GM12878 (cell line): ENCODE measurements at regions not wholly inside any gene's neighbourhood (a gene's known extent, or its start where the extent isn't known, plus 50 kb on each side); places are given as distances from the start of the nearest gene placed in this dataset.

Experiments used
- ATAC-seq: fragments of 200-7000 bp; cut with Tn5 transposase; 3 replicates; pipeline ENCODE4 v1.9.1; 2020; ENCODE audit warnings: mild to moderate bottlenecking, moderate library complexity
- BruUV-seq: library from RNA; stranded (reverse); fragments of 400-500 nt; replicated peaks from 2 replicates; lab custom pipeline; 2021; lab: Mats Ljungman, UMichigan
- CTCF ChIA-PET: fragments of 300-600 bp; sonication (Branson Sonifier 250); formaldehyde crosslinking; extraction: SDS; loops from one replicate; lab custom pipeline; 2021; ENCODE audit warnings: inconsistent platforms; lab: Yijun Ruan, JAX
- POLR2A ChIA-PET: fragments of 350-600 bp; formaldehyde crosslinking; extraction: SDS; loops from one replicate; lab custom pipeline; 2021; ENCODE audit warnings: inconsistent platforms; lab: Charles Lee
- RAD21 ChIA-PET: fragments of 300-600 bp; sonication (Branson Sonifier 250); formaldehyde crosslinking; loops from one replicate; lab custom pipeline; 2023; ENCODE audit warnings: antibody characterized with exemption; ENCODE audit not compliant: unreplicated experiment; lab: Charles Lee
- SMC1A ChIA-PET: fragments of 300-600 bp; sonication (Branson Sonifier 250); formaldehyde crosslinking; loops from one replicate; lab custom pipeline; 2023; ENCODE audit not compliant: unreplicated experiment, uncharacterized antibody; lab: Charles Lee
- DNase-seq: peaks from one replicate; pipeline ENCODE4 v3.0.0-alpha.2; 2011; ENCODE audit warnings: low read depth, low spot score
- FAIRE-seq: peaks from 3 replicates; lab custom pipeline; 2011; peaks lifted over from hg19 to GRCh38; lab: Jason Lieb, UNC
- H2AFZ ChIP-seq: 2 replicates; pipeline ENCODE4 v1.6.0; 2011; ENCODE audit warnings: low read depth, low read length, control low read depth; ENCODE audit not compliant: control insufficient read depth
- H3K27ac ChIP-seq: 2 replicates; pipeline ENCODE4 v1.5.1; 2011; ENCODE audit warnings: control low read depth; ENCODE audit not compliant: control insufficient read depth, insufficient read depth
- H3K27me3 ChIP-seq, 2 experiments: replicated peaks in 1 of 2; 2 replicates each; pipeline versions ENCODE4 v1.6.0 to v1.6.1; 2011; ENCODE audit warnings: low read length in 1 of 2; ENCODE audit not compliant: control insufficient read depth in 2 of 2, insufficient read depth in 2 of 2
- H3K36me3 ChIP-seq, 2 experiments: 2 replicates each; pipeline ENCODE4 v1.5.1; 2011; ENCODE audit warnings: low read length in 1 of 2; ENCODE audit not compliant: control insufficient read depth in 2 of 2, insufficient read depth in 2 of 2
- H3K4me1 ChIP-seq: 2 replicates; pipeline ENCODE4 v1.6.1; 2011; ENCODE audit warnings: mild to moderate bottlenecking, low read length, moderate library complexity, mixed read lengths; ENCODE audit not compliant: control insufficient read depth, insufficient read depth
- H3K4me2 ChIP-seq: 2 replicates; pipeline ENCODE4 v1.6.0; 2011; ENCODE audit warnings: control low read depth; ENCODE audit not compliant: control insufficient read depth, insufficient read depth
- H3K4me3 ChIP-seq: fragments of 200-600 bp; sonication (generic); 2 replicates; pipeline ENCODE4 v1.5.1; 2016
- H3K79me2 ChIP-seq: 2 replicates; pipeline ENCODE4 v1.6.0; 2011; ENCODE audit warnings: low read length; ENCODE audit not compliant: control insufficient read depth, insufficient read depth
- H3K9ac ChIP-seq: 2 replicates; pipeline ENCODE4 v1.8.0; 2011; ENCODE audit warnings: low read length, control low read depth, mixed read lengths; ENCODE audit not compliant: control insufficient read depth, insufficient read depth
- H3K9me3 ChIP-seq: replicated peaks from 3 replicates; pipeline ENCODE4 v1.5.1; 2011; ENCODE audit warnings: mild to moderate bottlenecking, low read length; ENCODE audit not compliant: control insufficient read depth, insufficient read depth
- H4K20me1 ChIP-seq: 2 replicates; pipeline ENCODE4 v1.6.0; 2011; ENCODE audit not compliant: control insufficient read depth, insufficient read depth
- BACH1 ChIP-seq: fragments of 450-650 bp; IDR thresholded peaks from 2 replicates; pipeline ENCODE4 v1.6.1; 2017; ENCODE audit warnings: mild to moderate bottlenecking, borderline replicate concordance
- ELK1 ChIP-seq: IDR thresholded peaks from 2 replicates; pipeline ENCODE4 v1.6.1; 2012; ENCODE audit warnings: low read depth, low read length, improper control_type of control experiment
- HCFC1 ChIP-seq: fragments of 150-350 bp; IDR thresholded peaks from 2 replicates; pipeline ENCODE4 v1.6.1; 2014; ENCODE audit warnings: low read length
- IKZF2 ChIP-seq, 2 experiments: fragments of 450-650 bp; IDR thresholded peaks; 2 replicates each; pipeline ENCODE4 v1.6.1; 2017; ENCODE audit warnings: mild to moderate bottlenecking in 2 of 2, moderate library complexity in 2 of 2
- IRF4 ChIP-seq: IDR thresholded peaks from 2 replicates; pipeline ENCODE4 v1.6.1; 2011; ENCODE audit warnings: low read depth, low read length
- MTA2 ChIP-seq: fragments of 450-650 bp; IDR thresholded peaks from 2 replicates; pipeline ENCODE4 v1.6.1; 2016; ENCODE audit warnings: low read depth, mild to moderate bottlenecking, moderate library complexity
- NR2F1 ChIP-seq: fragments of 450-650 bp; conservative IDR thresholded peaks from 2 replicates; pipeline ENCODE4 v1.6.1; 2017; ENCODE audit warnings: mild to moderate bottlenecking
- PAX5 ChIP-seq: IDR thresholded peaks from 2 replicates; pipeline ENCODE4 v1.6.1; 2011; ENCODE audit warnings: low read depth, low read length, borderline replicate concordance
- POLR2AphosphoS5 ChIP-seq: IDR thresholded peaks from 2 replicates; pipeline ENCODE4 v1.6.1; 2011; ENCODE audit warnings: mild to moderate bottlenecking, low read length, inconsistent platforms
- TCF3 ChIP-seq: IDR thresholded peaks from 2 replicates; pipeline ENCODE4 v1.6.1; 2012; ENCODE audit warnings: low read depth, mild to moderate bottlenecking, low read length, borderline replicate concordance; ENCODE audit not compliant: insufficient read depth
- ZBED1 ChIP-seq: IDR thresholded peaks from 2 replicates; pipeline ENCODE4 v1.6.1; 2016; ENCODE audit warnings: borderline replicate concordance
- WGBS: methylation state at CpG from one replicate; pipeline ENCODE4 v1.1.6; 2016; ENCODE audit warnings: low lambda C conversion rate; ENCODE audit not compliant: insufficient replicate concordance, insufficient coverage; ENCODE audit errors: missing lambda C conversion rate; 5-methylcytosine and 5-hydroxymethylcytosine counted together
- in situ Hi-C: fragments of 300-500 bp; cut with MboI; formaldehyde crosslinking; loops from 9 replicates; pipeline ENCODE4 v1.14.3; 2018; ENCODE audit warnings: mixed read lengths
- intact Hi-C: fragments of 100-400 bp; cut with micrococcal nuclease; formaldehyde crosslinking; loops from one replicate; pipeline ENCODE4 v1.14.2; 2022; ENCODE audit not compliant: unreplicated experiment
- TF ChIP-seq, protein P1 (sequence below): fragments of 450-650 bp; IDR thresholded peaks from 2 replicates; pipeline ENCODE4 v1.6.1; 2016; ENCODE audit warnings: mild to moderate bottlenecking

DNA sequence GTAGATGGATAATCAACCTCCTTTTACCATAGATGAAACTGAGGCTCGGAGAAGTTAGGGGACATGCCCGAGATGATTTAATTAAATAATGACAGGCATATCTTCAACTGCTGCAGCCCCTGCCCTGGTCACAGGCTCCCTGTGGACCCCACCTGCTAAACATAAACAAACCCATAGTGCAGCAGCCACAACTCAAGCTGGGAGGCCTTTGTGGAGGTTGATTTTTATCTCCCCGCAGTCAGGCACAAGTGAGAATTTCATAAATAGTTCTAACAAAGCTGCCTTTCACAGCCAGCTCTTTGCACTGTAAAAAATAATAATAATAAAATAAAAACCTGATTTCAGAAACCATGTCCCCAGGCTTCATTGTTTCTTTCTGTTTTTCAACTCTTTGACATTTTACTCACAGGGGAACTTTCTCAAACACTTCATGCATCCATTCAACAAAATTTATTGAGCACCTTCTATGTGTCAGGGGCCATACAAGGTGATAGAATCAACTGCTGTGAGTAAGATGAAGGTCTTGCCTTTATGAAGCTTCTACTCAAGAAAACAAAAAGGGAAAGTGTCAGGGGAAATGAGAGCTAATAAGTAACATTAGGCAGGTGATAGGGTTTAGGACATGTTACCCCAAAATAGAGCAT lies 393.6 kb upstream of the PROK2 start:
- H4K20me1 ChIP-seq: no peaks in the 10 kb centered on the region
- H3K4me2 ChIP-seq: peak overlapping the region; percentile 4; the same call in 1 of the 2 replicates
- BruUV-seq: no TSS peak
- no peak overlapping the region for H3K4me3 ChIP-seq
- in situ Hi-C loops: no loop called here
- CTCF ChIA-PET: no interaction called here
- intact Hi-C loops: loop anchor here (1.0 to 5.0 kb wide), 4 partner anchors 78 to 644 kb away; no protein-coding TSS in a partner anchor
- no peak overlapping the region for H3K9ac ChIP-seq
- H2AFZ ChIP-seq: no peak overlapping the region
- H3K27ac ChIP-seq: no peak overlapping the region
- no peak for ATAC-seq
- TF ChIP-seq POLR2AphosphoS5 (no peak), PAX5 (no peak)
- TF ChIP-seq, all 136 proteins: peak for 0
- no peaks in the 10 kb centered on the region; the same call in 1 of the 3 replicates for H3K9me3 ChIP-seq
- WGBS: 93% methylated on average over 3 of the region's 3 CpGs
- FAIRE-seq: no peak
- RAD21 ChIA-PET: interaction anchor here (1.0 to 2.7 kb wide), 3 partner anchors 14 to 97 kb away, joined by 4 to 17 read pairs (median 5); no protein-coding TSS in a partner anchor
- no peaks in the 10 kb centered on the region for H3K36me3 ChIP-seq
- SMC1A ChIA-PET: interaction anchor here (0.9 to 1.3 kb wide), 3 partner anchors 15 to 195 kb away, joined by 3 to 4 read pairs (median 3); no protein-coding TSS in a partner anchor
- no peak for DNase-seq
- POLR2A ChIA-PET: no interaction called here
- no peaks in the 10 kb centered on the region for H3K27me3 ChIP-seq
- H3K4me1 ChIP-seq: peaks cover 29% of the 10 kb centered on the region
- H3K79me2 ChIP-seq: no peaks in the 10 kb centered on the region

- Histone ChIP-seq H3K79me2 (no peaks in the 10 kb centered on the region), H2AFZ (no peak overlapping the region; the same call in none of the 2 replicates), H3K9me3 (no peaks in the 10 kb centered on the region; the same call in 2 of the 3 replicates), H3K4me2 (peak overlapping the region; percentile 94), H3K9ac (peak overlapping the region; percentile 62), H3K4me3 (peak overlapping the region; percentile 39), H3K4me1 (peaks cover 29% of the 10 kb centered on the region), H3K27me3 (no peaks in the 10 kb centered on the region), H3K27ac (peak overlapping the region; percentile 85), H3K36me3 (no peaks in the 10 kb centered on the region), H4K20me1 (no peaks in the 10 kb centered on the region)
- ATAC-seq (peak; percentile 64), FAIRE-seq (peak; percentile 18), DNase-seq (no peak)
- RAD21 ChIA-PET: interaction anchor here (0.8 to 2.9 kb wide), 10 partner anchors 12 to 247 kb away, joined by 3 to 23 read pairs (median 4); no protein-coding TSS in a partner anchor
- POLR2A ChIA-PET: interaction anchor here (0.5 to 1.3 kb wide), 5 partner anchors 76 to 480 kb away, joined by 3 to 7 read pairs (median 4); no protein-coding TSS in a partner anchor
- intact Hi-C loops: loop anchor here (1.0 to 5.0 kb wide), 6 partner anchors 77 to 645 kb away; no protein-coding TSS in a partner anchor
- SMC1A ChIA-PET: interaction anchor here (0.6 to 6.1 kb wide), 10 partner anchors 11 to 199 kb away, joined by 3 to 44 read pairs (median 3); no protein-coding TSS in a partner anchor
- in situ Hi-C loops: no loop called here
- CTCF ChIA-PET: interaction anchor here (1.5 to 1.9 kb wide), 2 partner anchors 13 to 75 kb away, joined by 3 to 6 read pairs; no protein-coding TSS in a partner anchor
- WGBS: 9% methylated on average over 35 of the region's 36 CpGs
- BruUV-seq: no TSS peak
- TF ChIP-seq IKZF2 (IDR thresholded peaks at IDR 0.05) (0 out of 4 replicates have a peak, but pooled peaks have one; percentile 24 to 48), TCF3 (0 out of 2 replicates have a peak, but pooled peaks have one; percentile 60), IRF4 (no peak), MTA2 (peak; percentile 62; the same call in 1 of the 2 replicates), ZBED1 (no peak), ELK1 (no peak), BACH1 (no peak; the same call in 1 of the 2 replicates), HCFC1 (no peak), NR2F1 (peak; percentile 82)
- TF ChIP-seq, protein P1, sequence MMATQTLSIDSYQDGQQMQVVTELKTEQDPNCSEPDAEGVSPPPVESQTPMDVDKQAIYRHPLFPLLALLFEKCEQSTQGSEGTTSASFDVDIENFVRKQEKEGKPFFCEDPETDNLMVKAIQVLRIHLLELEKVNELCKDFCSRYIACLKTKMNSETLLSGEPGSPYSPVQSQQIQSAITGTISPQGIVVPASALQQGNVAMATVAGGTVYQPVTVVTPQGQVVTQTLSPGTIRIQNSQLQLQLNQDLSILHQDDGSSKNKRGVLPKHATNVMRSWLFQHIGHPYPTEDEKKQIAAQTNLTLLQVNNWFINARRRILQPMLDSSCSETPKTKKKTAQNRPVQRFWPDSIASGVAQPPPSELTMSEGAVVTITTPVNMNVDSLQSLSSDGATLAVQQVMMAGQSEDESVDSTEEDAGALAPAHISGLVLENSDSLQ: no peak
These were observed 392.4 kb upstream of the PROK2 start for GRCh38 chr3:72177075-72178050.
